SK-N-SH (cell line): ENCODE measurements at regions not wholly inside any gene's neighbourhood (a gene's known extent, or its start where the extent isn't known, plus 50 kb on each side); places are given as distances from the start of the nearest gene placed in this dataset.
A peak's percentile ranks its signal among the peaks of the same experiment; 100 is the strongest.

Experiments
- CTCF ChIP-seq: fragments of 200-600 bp; sonication (generic); IDR thresholded peaks from 2 replicates; pipeline ENCODE4 v1.6.1; 2017; ENCODE audit warnings: antibody characterized with exemption, mild to moderate bottlenecking, moderate library complexity
- EP300 ChIP-seq, 2 experiments: IDR thresholded peaks; 2 replicates each; pipeline versions ENCODE4 v1.4.0 to v1.6.1; 2012; ENCODE audit warnings: borderline replicate concordance in 1 of 2, low read depth in 1 of 2, low read length in 1 of 2
- GATA2 ChIP-seq: sonication (generic); formaldehyde crosslinking; IDR thresholded peaks from 2 replicates; pipeline ENCODE4 v1.5.0; 2020; ENCODE audit warnings: mild to moderate bottlenecking, missing genetic modification reagents
- MXI1 ChIP-seq: IDR thresholded peaks from 2 replicates; pipeline ENCODE4 v1.6.1; 2012; ENCODE audit warnings: mild to moderate bottlenecking, low read depth, low read length, improper control_type of control experiment
- PBX3 ChIP-seq: IDR thresholded peaks from 2 replicates; pipeline ENCODE4; 2012
- POLR2AphosphoS5 ChIP-seq: IDR thresholded peaks from 2 replicates; pipeline ENCODE4 v1.6.1; 2012; ENCODE audit warnings: low read depth, low read length
- RXRA ChIP-seq: IDR thresholded peaks from 2 replicates; pipeline ENCODE4 v1.4.0; 2012; ENCODE audit warnings: low read depth, mild to moderate bottlenecking, borderline replicate concordance
- SMC3 ChIP-seq: IDR thresholded peaks from 2 replicates; pipeline ENCODE4 v1.6.1; 2012; ENCODE audit warnings: low read depth, low read length, improper control_type of control experiment
- USF1 ChIP-seq: IDR thresholded peaks from 2 replicates; pipeline ENCODE4 v1.4.0; 2012; ENCODE audit warnings: low read depth, borderline replicate concordance

GRCh38 chr5:39714036-39714698 is 289.4 kb upstream of the DAB2 start:
- TF ChIP-seq CTCF: peak; percentile 67
- no peak for TF ChIP-seq USF1
- TF ChIP-seq POLR2AphosphoS5: no peak
- no peak for TF ChIP-seq PBX3
- no peak for TF ChIP-seq GATA2 (CRISPR knock-in tag)
- no peak for TF ChIP-seq EP300 (IDR thresholded peaks at IDR 0.05; ENCODE audit: borderline replicate concordance in 1 of 2, low read depth in 1 of 2, low read length in 1 of 2)
- no peak for TF ChIP-seq MXI1
- no peak for TF ChIP-seq RXRA
- 0 out of 2 replicates have a peak, but pooled peaks have one; percentile 24 for TF ChIP-seq SMC3
